Renal pelvis (tissue), 1 donor: ENCODE measurements at regions not wholly inside any gene's neighbourhood (a gene's known extent, or its start where the extent isn't known, plus 50 kb on each side); places are given as distances from the start of the nearest gene placed in this dataset.
"Not testable (repeated sequence)": the region's sequence is repeated elsewhere in the genome, so short reads cannot be mapped to it uniquely, and the experiment has no call there.

ENCODE experiments used
- DNase-seq: peaks from one replicate; pipeline ENCODE4 v3.0.0-alpha.2; 2013

DNA sequence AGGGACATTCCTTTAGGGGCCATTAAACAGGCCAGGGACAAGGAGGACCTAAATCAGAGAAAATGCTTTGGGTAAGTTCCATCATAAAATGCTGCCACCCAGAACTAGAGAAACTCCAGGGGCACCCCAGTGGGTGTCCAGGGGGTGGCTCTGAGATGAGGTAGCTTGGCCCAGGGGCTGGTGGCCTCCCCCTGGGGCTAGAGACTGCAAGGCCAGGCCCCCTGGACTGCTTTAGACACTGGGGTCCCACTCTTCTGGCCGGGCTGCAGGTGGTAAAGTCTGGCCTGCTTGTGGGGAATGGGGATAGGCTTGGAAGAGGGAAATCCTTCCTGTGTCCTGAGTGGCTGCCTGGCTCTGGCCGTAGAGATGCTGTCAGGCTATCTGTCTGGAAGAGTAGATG, 169.6 kb upstream of the PODXL start:
- DNase-seq = no peak

DNA sequence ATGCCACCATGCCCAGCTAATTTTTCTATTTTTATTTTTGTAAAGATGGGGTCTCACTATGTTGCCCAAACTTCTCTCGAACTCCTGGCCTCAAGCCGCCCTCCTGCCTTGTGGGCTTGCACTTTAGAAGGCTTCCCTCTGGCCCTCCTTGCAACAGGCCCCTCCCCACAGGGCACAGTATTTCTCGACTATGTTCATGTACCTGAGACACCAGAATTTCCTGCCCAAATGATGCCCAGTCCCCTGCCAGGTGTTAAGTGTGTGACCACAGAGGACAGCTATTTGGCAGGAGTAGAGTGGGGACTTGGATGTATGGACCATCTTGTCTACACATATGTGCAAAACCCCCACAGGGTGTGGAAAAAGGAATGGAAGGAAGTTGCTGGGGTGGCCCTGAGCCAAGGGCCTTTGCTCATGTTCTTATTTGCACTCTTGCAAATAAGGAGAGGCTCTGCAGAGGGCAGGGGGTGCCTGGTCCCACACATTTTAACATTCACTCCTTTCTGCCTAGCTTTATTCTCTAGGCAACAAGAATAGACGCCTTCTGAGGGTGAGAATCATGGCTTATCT, 168.4 kb upstream of the PODXL start:
- DNase-seq = no peak

DNA sequence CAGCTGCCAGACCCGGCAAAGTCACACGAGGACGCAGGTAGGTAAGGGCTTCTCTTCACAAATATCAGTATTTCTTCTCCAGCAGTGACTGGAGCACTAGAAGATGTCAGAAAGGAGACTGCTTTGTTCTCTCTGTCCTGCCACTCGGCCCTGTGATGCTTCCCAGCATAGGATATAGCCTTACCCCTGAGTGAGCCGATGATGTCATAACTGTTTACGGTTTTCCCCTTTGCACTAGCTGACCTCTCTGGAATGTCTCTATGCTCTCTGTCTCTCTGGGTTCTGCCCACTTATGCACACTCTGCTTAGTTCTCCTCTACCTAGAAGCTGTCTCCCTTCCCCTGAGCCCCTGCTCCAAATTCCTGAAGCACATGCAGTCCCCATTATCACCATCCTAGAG, 167.5 kb upstream of the PODXL start:
- DNase-seq = peak; percentile 15

DNA sequence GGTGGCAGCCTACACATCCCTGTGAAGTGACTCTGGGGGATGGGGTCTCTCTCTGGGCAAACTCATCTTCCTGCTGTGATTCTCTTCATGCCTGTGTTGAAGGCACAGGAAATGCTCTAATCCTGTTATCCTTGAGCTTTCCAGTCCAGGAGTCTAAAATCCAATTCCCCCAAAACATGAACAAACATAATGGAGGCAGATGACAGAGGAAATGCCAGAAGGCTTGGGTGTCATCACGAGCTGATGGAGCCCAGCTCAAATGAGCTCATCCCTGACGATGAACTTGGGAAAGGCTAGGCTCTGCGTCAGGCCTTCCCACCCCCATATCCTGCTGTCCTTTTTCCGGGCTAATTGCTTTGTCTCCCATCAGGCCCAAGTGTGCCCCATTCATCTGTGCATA, 165.9 kb upstream of the PODXL start:
- DNase-seq = no peak

DNA sequence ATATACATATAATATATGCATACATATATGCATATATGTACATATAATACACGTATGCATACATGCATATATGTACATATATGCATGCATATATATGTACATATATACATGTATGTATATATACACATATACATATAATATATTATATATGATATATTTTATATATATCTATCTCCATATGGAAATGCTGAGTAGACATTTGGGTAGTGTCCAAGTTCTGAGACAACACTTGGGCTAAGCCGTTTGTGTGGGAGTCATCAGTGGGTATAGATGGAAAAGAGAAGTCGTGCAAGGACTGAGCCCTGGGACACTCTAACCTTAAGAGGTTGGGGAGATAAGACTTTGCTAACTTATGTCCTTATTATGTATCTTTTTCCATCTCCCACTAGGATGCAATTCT, 165.2 kb upstream of the PODXL start:
- no peak for DNase-seq

DNA sequence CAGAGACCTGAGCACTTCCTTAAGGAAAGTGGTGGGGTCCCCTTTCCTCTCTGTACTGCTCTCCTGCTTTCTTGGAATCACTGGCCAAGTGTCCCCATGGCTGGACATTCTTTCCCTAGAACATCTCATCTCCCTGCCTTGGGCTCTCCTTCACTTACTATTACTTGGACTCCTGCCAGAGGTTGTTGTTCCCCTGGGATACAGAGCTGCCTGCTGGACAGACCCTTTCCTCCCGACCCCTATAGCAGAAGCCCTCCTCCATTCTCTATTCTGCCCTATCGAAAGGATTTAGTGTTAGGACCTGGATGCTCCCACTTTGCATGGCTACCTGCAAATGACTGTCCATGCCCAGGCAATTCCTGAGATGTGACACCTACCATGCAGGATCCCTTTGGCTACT, 164.3 kb upstream of the PODXL start:
- DNase-seq = no peak

DNA sequence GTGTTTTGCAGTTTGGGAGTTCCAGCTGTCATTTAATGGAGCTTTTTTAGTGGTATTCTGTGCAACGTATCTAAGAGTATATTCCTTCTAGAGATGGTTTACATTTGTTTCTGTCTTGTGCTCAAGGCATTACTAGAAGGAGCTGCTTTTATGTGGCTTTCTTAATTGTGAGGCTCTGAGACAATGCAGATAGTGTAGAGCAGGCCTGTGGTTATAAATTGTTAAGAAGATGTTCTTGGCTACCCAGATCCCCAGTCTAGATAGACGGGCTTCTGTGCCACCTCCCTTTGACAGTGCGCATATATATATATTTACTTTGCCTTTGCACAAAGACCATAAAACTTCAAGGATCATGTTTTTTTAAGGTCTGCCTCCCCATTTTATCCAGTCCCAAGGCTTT, 160.8 kb upstream of the PODXL start:
- no peak for DNase-seq

DNA sequence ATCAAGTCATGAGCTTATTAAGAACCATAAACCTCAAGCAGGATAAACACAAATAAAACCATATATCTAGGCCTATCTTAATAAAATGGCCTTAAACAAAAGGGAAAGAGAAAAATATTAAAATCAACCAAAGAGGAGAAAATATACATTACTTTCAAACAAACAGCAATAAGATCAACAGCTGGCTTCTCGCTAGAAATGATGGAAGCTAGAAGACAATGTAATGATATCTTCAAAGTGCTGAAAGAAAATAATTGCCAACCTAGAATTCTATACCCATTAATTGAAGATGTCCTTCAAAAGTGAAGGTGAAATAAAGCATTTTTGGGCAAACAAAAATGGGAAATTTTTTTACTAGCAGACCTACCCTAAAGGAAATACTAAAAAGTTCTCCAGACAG, 142.9 kb upstream of the PODXL start:
- no peak for DNase-seq

DNA sequence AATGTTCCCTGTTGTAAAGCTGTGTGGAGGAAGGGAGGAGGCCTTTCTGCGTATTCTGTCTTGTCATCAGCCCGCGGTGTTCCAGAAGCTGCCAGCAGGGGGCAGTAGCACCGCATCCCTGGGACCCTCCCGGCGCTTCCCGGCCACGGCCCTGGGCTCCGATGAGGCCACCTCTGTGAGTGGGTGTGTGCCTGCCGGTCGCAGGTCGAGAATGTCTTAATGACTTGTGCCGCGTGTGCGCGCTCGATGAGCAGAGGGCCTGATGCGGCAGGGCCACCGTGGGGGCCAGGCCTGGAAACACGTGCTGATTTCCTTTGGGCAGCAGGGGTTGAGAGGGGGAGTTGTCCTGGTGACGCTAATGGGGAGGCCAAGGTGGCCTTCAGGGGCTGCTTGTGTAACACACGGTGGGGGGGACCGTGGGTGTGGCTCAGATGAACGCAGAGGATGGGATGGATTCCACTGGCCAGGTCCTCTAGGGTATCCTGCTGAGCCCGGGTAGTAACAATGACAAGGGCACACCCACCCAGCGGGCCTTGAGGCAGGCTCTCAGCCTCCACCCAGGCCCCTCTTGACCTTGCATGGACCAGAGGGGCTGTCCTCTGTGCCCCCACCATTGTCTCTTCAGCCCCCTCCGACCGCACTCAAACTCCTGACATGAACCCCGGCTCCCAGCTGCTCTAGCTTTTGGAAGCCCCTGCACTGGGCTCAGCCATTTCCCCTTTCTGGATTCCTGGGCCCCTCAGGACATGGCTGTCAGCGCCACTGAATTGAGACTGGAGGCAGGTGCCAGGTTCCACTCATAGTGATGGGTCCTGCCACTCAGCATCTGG, 135.9 kb upstream of the PODXL start:
- peak; percentile 52 for DNase-seq

DNA sequence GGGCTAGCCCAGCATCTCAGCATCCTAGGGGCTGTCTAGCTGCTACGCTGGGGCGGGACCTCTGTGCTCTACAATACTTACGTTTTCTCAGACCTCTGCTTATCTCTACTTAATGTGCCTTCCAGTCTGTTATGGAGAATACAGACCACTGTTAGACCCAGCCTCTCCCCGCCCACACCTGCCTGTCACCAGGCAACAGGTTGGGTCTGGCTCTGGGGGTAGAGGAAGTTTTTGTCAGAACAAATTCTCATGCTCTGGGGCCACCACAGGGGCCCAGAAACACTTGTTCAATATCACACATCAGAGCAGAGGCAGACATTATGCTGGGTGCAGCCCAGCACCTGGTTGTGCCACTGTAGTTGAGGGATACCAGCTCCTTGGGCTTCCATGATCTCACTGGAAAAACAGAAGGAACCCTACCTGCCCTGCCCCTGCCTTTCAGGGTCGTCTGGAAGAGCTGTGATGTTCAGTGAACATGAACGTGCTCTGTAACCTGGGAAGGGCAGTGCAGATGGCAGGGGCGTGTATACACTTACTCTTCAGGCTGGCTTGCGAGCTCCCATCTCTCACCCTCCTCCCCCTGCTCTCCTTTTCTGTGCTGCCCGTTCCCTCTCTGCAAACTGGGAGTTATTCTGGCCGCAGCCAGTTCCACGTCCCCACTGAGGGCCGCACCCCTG, 135.2 kb upstream of the PODXL start:
- DNase-seq = peak; percentile 2

DNA sequence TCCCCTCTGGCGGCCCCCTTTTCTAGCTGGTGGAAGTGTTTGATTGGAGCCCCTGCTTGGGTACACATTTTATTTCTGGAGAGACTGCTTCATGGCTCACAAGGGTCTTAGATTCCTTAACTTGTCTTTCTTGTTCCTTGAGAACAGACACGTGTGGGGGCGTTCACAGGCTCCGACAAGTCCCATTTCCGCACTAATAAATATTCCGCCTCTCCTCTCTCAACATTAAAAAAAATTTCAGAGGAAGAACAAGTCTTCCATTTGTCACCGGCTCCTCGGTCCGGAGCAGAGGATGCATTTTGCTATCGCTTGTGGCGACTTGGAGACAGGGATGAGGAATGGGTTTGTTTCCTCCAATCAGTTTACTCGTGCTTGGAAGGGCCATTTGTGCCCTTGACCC, 134.0 kb upstream of the PODXL start:
- DNase-seq = peak; percentile 4

DNA sequence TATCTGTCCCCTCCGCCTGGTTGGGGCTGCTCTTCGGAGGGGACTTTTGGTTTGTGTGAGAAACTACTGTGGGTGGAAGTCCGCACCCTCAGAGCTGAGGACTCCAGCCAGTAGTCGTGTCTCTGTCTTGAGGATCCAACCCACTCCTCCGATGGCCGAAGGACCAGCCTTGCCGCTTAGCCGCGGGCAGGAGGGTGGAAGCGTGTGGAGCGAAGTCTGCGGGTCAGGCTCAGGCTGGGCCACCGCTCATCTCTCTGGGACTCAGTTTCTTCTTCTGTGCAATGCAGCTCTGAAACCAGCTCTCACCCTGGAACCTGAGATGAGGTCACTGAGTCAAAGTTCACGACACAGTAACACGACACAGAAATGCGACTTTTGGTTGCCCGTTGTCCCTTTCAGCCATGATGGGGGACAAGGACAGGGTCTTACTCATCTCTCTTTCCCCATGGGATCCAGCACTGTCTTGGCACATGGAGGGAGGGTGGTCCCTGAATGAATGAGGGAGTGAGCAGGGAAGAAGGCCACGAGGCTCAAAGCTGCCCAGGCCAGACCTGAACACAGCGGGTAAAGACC, 133.3 kb upstream of the PODXL start:
- no peak for DNase-seq

DNA sequence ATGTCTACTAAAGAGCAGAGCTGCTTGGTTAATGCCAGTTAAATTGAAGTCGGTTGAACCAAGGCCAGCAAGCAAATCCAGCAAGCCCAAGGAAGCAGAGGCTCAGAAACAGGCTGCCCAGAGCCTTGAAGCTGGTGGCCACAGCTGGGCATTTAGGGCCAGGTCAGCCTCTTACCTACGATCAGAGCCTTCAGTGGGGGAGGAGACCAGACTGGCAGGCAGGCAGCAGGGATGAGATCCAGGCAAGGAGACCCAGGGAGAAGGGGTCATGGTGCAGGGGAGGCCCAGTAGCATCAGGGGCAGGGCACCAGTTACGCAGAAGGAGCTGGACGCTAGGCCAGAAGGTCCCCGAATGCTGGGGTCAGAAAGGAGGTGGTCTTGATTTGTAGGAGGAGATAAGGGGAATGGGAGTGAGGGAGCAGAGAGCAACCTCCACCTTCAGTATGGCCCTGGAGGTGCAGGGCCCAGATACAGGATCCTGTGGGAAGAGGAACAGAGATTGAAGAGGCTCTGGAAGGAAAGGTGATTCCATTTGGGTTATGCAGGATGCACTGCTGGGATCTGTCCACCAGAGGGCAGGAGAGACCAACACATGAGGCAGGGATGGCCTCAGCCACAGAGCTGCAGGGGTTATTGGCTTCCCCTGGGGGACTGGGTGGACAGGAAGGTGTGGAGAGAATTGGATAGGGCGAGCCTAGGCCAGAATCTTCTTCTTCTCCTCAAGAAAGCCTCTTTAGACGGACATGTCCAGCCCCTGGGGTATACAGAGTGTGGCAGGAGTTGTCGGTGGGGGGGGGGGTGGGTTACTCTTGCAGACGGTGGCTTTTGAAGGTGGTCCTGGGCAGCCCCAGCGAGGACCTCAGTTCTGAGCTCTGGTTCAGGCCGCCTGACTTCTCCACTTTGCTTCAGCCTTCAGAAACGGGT, 132.6 kb upstream of the PODXL start:
- peak; percentile 69 for DNase-seq

DNA sequence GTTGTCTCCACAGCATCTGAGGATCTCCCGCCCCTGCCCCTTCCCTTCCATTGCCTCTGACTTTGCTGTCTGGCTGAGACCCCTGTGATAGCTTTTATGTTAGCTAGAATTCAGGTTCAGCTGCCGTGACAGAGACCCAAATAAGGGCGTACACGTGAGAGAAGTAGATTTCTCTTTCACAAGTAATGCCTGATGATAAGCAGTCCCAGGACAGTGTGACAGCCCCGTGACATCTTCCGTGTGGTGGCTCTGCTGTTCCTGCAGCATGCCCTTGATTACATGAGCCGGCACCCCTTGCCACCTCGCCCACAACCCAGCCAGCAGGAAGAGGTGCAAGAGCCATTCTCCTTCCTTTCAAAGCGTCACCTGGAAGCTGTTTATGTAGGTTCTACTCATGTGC, 130.9 kb upstream of the PODXL start:
- DNase-seq = no peak

DNA sequence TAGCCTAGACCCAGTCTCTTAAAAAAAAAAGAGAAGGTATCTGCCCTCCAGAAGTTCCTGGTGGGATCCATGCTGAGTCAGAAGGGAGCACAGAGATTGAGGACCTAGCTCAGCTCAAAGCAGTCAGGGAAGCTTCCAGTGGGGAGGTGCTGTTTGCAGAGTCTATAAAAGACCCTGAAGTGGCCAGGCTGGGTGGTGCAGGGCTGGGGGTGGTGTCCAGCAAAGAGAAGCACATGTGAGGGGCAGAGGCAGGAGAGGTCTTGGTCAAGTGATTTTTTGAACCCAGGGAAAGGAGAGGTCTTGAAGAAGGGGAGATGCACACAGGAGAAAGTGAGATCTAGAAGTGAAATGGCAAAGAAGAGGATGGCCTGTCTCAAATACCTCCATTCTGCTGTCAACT, 130.4 kb upstream of the PODXL start:
- no peak for DNase-seq

DNA sequence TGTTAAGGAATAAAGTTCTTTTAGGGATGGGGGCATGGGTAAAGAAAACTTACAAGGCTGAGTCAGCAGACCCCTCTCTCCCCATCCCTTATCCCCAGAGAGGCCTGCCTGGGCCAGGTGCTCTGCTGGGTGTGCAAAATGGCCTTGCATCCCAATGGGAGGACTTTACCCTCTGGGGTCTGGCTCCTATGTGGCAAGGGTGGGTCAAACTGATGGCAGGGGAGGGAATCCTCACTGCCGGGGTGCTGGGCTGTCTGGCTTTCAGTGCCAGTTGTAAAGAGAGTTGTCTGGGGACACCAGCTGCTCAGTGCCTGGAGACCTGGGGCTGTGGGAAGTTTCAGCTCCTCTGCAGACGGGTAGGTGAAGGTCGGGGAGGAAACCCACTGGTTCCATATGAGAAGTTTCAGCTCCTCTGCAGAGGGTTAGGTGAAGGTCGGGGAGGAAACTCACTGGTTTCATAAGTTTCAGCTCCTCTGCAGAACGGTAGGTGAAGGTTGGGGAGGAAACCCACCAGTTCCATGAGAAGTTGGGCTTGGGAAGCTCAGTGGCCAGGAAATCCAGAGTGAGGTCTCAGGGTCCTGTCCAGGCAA, 127.2 kb upstream of the PODXL start:
- no peak for DNase-seq

DNA sequence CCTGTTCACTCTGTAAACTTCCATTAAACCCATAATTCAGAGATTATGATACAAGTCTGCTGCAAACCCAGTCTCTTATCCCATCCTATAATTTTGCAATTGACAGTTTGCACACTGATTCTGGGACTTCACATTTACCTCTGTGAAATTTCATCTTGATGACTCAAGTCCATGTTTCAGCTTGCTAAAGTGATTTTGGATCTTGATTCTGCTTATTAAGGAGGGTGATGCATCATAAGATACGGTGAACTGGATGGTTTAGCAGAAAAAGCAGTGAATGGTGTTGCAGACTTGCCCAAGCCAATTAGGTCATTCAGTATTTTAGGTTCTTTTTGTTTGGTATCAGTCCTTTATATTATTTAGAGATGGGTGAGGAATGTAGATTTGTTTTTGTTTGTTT, 125.5 kb upstream of the PODXL start:
- DNase-seq = no peak

DNA sequence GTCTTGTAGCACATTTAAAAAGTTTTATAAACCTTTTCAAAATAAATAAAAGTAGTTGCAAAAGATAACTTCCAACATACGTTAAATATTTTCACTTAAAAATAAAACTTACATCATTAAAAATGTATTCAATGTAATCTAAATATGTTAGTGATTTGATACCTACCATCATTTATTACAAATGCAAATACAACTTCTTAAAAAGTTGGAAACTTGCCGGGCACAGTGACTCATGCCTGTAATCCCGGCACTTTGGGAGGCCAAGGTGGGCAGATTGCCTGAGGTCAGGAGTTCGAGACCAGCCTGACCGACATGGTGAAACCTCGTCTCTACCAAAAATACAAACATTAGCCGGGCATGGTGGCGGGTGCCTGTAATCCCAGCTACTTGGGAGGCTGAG, 122.6 kb upstream of the PODXL start:
- not testable (repeated sequence) for DNase-seq

DNA sequence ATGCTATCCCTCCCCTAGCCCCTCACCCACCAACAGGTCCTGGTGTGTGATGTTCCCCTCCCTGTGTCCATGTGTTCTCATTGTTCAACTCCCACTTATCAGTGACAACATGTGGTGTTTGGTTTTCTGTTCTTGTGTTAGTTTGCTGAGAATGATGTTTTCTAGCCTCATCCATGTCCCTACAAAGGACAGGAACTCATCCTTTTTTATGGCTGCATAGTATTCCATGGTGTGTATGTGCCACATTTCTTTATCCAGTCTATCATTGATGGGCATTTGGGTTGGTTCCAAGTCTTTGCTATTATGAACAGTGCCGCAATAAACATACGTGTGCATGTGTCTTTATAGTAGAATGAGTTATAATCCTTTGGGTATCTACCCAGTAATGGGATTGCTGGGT, 120.4 kb upstream of the PODXL start:
- not testable (repeated sequence) for DNase-seq

DNA sequence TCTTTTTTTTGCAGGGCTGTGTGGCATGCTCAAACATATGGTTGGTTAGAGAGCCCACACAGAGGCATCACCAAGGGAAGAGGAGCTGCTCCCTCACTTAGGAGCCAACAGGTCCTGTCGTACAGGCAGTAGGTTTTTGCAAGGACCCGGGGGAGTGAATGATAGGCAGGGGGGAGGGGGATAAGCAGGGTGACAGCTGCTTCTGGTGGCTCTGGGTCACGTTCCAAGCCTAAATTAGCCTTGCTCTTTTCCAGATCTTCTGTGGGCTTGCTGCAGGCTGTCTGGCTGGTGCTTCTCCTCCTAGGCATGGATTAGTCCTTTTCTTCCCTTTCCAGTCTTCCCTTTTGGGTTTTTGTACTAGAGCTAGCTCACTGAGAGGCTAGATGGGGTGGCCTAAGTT, 117.7 kb upstream of the PODXL start:
- no peak for DNase-seq

DNA sequence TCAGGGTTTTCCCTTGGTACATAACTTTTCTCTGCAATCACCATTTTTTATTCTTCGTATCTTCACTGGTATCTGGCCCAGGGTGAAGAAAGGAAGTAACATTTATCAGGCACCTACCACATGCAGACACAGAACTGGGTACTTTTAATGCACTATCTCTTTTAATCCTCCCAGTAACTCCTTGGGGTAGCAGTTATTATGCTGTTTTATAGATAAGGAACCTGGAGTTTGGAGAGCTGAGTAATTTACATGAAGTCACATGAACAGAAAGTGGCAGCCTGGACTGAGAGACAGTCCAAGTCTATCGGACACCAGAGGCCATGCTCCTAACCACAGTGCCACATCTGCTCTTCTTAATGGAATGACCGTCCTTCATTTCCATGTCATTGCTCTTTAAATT, 117.1 kb upstream of the PODXL start:
- no peak for DNase-seq

DNA sequence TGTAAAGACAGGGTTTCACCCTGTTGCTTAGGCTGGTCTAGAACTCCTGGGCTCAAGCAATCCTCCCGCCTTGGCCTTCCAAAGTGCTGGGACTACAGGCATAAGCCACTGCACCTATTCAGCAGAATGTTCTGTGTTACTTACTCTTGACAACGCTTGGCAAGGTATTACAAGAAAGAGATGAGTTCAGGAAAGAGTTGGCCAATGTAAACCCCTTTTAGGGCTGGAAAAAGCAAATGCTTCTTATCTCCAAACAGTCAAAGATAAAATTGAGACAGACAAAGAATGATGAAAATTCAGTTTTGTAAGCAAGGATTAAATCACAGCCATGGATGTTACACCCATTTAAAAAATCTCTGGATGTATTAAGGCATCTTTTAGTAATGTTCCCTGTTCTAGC, 114.0 kb upstream of the PODXL start:
- no peak for DNase-seq
